ENCODE measurements at regions not wholly inside any gene's neighbourhood (a gene's known extent, or its start where the extent isn't known, plus 50 kb on each side); places are given as distances from the start of the nearest gene placed in this dataset.

- TF ChIP-seq ZNF281 (CRISPR knock-in tag; IDR thresholded peaks at IDR 0.05) = no peak
Measured at GRCh38 chr9:4402501-4402900, 87.8 kb upstream of the SLC1A1 start (continued).

GRCh38 chr9:4400731-4401130 lies 89.5 kb upstream of the SLC1A1 start:
- Mint-ChIP-seq H3K27me3 (ENCODE audit: low read depth) (no peaks in the 10 kb centered on the region; the same call in 1 of the 2 replicates), H3K4me3 (no peak overlapping the region), H3K27ac (no peak overlapping the region), H3K9me3 (peaks cover 26% of the 10 kb centered on the region), H3K4me1 (peaks cover 9% of the 10 kb centered on the region), H3K36me3 (peaks cover 13% of the 10 kb centered on the region)
- POLR2A ChIA-PET = no interaction called here
- ATAC-seq (no peak), DNase-seq (ENCODE audit: low spot score) (no peak)
- CTCF ChIA-PET = interaction anchor here (0.7 kb wide), 1 partner anchor 148 kb away, joined by 3 read pairs; no protein-coding TSS in a partner anchor
- TF ChIP-seq, protein P1, sequence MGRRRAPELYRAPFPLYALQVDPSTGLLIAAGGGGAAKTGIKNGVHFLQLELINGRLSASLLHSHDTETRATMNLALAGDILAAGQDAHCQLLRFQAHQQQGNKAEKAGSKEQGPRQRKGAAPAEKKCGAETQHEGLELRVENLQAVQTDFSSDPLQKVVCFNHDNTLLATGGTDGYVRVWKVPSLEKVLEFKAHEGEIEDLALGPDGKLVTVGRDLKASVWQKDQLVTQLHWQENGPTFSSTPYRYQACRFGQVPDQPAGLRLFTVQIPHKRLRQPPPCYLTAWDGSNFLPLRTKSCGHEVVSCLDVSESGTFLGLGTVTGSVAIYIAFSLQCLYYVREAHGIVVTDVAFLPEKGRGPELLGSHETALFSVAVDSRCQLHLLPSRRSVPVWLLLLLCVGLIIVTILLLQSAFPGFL (CRISPR knock-in tag; IDR thresholded peaks at IDR 0.05; ENCODE audit: borderline replicate concordance) = no peak
- TF ChIP-seq MXD4 (CRISPR knock-in tag; IDR thresholded peaks at IDR 0.05; ENCODE audit: borderline replicate concordance) (no peak), ZNF232 (CRISPR knock-in tag; IDR thresholded peaks at IDR 0.05) (no peak), NFATC4 (CRISPR knock-in tag; IDR thresholded peaks at IDR 0.05) (no peak), TP53 (CRISPR knock-in tag; IDR thresholded peaks at IDR 0.05) (no peak), SMAD4 (CRISPR knock-in tag; IDR thresholded peaks at IDR 0.05) (no peak), ZNF138 (CRISPR knock-in tag; conservative IDR thresholded peaks at IDR 0.05) (no peak), MYBL2 (CRISPR knock-in tag; IDR thresholded peaks at IDR 0.05) (no peak), FOXP4 (CRISPR knock-in tag; IDR thresholded peaks at IDR 0.05) (no peak), FOXK1 (CRISPR knock-in tag; IDR thresholded peaks at IDR 0.05) (no peak), ZNF423 (CRISPR knock-in tag; IDR thresholded peaks at IDR 0.05) (no peak)
- TF ChIP-seq, protein P2, sequence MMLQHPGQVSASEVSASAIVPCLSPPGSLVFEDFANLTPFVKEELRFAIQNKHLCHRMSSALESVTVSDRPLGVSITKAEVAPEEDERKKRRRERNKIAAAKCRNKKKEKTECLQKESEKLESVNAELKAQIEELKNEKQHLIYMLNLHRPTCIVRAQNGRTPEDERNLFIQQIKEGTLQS (CRISPR knock-in tag; conservative IDR thresholded peaks at IDR 0.05) = no peak
- TF ChIP-seq, protein P3, sequence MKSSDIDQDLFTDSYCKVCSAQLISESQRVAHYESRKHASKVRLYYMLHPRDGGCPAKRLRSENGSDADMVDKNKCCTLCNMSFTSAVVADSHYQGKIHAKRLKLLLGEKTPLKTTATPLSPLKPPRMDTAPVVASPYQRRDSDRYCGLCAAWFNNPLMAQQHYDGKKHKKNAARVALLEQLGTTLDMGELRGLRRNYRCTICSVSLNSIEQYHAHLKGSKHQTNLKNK (CRISPR knock-in tag; IDR thresholded peaks at IDR 0.05) = no peak
- TF ChIP-seq, protein P4, sequence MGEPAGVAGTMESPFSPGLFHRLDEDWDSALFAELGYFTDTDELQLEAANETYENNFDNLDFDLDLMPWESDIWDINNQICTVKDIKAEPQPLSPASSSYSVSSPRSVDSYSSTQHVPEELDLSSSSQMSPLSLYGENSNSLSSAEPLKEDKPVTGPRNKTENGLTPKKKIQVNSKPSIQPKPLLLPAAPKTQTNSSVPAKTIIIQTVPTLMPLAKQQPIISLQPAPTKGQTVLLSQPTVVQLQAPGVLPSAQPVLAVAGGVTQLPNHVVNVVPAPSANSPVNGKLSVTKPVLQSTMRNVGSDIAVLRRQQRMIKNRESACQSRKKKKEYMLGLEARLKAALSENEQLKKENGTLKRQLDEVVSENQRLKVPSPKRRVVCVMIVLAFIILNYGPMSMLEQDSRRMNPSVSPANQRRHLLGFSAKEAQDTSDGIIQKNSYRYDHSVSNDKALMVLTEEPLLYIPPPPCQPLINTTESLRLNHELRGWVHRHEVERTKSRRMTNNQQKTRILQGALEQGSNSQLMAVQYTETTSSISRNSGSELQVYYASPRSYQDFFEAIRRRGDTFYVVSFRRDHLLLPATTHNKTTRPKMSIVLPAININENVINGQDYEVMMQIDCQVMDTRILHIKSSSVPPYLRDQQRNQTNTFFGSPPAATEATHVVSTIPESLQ (CRISPR knock-in tag; IDR thresholded peaks at IDR 0.05) = no peak
- TF ChIP-seq, protein P5, sequence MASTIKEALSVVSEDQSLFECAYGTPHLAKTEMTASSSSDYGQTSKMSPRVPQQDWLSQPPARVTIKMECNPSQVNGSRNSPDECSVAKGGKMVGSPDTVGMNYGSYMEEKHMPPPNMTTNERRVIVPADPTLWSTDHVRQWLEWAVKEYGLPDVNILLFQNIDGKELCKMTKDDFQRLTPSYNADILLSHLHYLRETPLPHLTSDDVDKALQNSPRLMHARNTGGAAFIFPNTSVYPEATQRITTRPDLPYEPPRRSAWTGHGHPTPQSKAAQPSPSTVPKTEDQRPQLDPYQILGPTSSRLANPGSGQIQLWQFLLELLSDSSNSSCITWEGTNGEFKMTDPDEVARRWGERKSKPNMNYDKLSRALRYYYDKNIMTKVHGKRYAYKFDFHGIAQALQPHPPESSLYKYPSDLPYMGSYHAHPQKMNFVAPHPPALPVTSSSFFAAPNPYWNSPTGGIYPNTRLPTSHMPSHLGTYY (CRISPR knock-in tag; IDR thresholded peaks at IDR 0.05) = no peak
